Progenitor cell of endocrine pancreas (in vitro differentiated cells): ENCODE measurements at regions not wholly inside any gene's neighbourhood (a gene's known extent, or its start where the extent isn't known, plus 50 kb on each side); places are given as distances from the start of the nearest gene placed in this dataset.
"Not testable (repeated sequence)": the region's sequence is repeated elsewhere in the genome, so short reads cannot be mapped to it uniquely, and the experiment has no call there.

Source experiments
- DNase-seq: peaks from one replicate; pipeline ENCODE4 v3.0.0; 2021; ENCODE audit warnings: low spot score; ENCODE audit not compliant: unreplicated experiment
- H3K27ac Mint-ChIP-seq: 2 replicates; pipeline ENCODE4 v1.8.0; 2021; ENCODE audit warnings: mild to moderate bottlenecking, moderate library complexity, mixed read lengths
- H3K27me3 Mint-ChIP-seq: 2 replicates; pipeline ENCODE4 v1.8.0; 2021; ENCODE audit warnings: mixed read lengths
- H3K36me3 Mint-ChIP-seq: 2 replicates; pipeline ENCODE4 v1.8.0; 2022; ENCODE audit warnings: mixed read lengths; ENCODE audit not compliant: insufficient read depth
- H3K4me1 Mint-ChIP-seq: 2 replicates; pipeline ENCODE4 v1.8.0; 2021; ENCODE audit warnings: low read depth, mixed read lengths
- H3K4me3 Mint-ChIP-seq: 2 replicates; pipeline ENCODE4 v1.8.0; 2021; ENCODE audit warnings: low read depth, mild to moderate bottlenecking, moderate library complexity, mixed read lengths
- H3K9me3 Mint-ChIP-seq: 2 replicates; pipeline ENCODE4 v1.8.0; 2021; ENCODE audit warnings: low read depth, mixed read lengths
- TF ChIP-seq, protein P1 (sequence below): fragments of 200-600 bp; sonication (generic); IDR thresholded peaks from one replicate; pipeline ENCODE4 v1.5.0; 2021; ENCODE audit warnings: antibody characterized with exemption, mild to moderate bottlenecking; ENCODE audit not compliant: unreplicated experiment

DNA sequence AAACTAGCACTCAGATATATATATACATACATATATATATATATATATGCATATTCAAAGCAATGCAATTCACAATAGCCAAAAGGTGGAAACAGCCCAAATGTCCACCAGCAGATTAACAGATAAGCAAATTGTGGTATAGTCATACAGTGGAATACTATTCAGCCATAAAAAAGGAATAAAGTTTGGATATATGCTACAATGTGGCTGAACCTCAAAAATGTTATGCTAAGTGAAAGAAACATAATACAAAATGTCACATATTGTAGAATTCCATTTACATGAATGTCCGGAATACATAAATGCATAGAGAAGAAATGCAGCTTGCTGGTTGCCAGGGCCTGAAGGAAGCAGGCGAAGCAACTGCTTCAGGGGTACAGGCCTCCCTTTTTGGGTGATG lies 143.4 kb downstream of the ATPSCKMT start:
- Mint-ChIP-seq H3K9me3 (no peaks in the 10 kb centered on the region), H3K36me3 (no peaks in the 10 kb centered on the region), H3K4me3 (no peak overlapping the region), H3K27me3 (peaks cover 18% of the 10 kb centered on the region), H3K4me1 (no peaks in the 10 kb centered on the region), H3K27ac (no peak overlapping the region)
- no peak for DNase-seq
- TF ChIP-seq, protein P1, sequence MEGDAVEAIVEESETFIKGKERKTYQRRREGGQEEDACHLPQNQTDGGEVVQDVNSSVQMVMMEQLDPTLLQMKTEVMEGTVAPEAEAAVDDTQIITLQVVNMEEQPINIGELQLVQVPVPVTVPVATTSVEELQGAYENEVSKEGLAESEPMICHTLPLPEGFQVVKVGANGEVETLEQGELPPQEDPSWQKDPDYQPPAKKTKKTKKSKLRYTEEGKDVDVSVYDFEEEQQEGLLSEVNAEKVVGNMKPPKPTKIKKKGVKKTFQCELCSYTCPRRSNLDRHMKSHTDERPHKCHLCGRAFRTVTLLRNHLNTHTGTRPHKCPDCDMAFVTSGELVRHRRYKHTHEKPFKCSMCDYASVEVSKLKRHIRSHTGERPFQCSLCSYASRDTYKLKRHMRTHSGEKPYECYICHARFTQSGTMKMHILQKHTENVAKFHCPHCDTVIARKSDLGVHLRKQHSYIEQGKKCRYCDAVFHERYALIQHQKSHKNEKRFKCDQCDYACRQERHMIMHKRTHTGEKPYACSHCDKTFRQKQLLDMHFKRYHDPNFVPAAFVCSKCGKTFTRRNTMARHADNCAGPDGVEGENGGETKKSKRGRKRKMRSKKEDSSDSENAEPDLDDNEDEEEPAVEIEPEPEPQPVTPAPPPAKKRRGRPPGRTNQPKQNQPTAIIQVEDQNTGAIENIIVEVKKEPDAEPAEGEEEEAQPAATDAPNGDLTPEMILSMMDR, result no peak

GRCh38 chr5:10102706-10103497 lies 146.8 kb downstream of the ATPSCKMT start:
- Mint-ChIP-seq H3K9me3 (peaks cover 13% of the 10 kb centered on the region), H3K27ac (peak overlapping the region; percentile 29), H3K4me3 (no peak overlapping the region), H3K36me3 (no peaks in the 10 kb centered on the region), H3K4me1 (no peaks in the 10 kb centered on the region), H3K27me3 (peaks cover 11% of the 10 kb centered on the region)
- DNase-seq, result no peak
- TF ChIP-seq, protein P1, result no peak

DNA sequence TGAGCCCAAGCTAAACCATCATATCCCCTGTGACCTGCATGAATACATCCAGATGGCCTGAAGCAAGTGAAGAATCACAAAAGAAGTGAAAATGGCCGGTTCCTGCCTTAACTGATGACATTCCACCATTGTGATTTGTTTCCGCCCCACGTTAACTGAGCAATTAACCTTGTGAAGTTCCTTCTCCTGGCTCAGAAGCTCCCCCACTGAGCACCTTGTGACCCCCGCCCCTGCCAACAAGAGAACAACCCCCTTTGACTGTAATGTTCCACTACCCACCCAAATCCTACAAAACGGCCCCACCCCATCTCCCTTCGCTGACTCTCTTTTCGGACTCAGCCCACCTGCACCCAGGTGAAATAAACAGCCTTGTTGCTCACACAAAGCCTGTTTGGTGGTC lies 147.5 kb downstream of the ATPSCKMT start:
- DNase-seq, H3K36me3 Mint-ChIP-seq, H3K4me3 Mint-ChIP-seq, H3K27me3 Mint-ChIP-seq, H3K4me1 Mint-ChIP-seq, H3K27ac Mint-ChIP-seq: not testable (repeated sequence)
- H3K9me3 Mint-ChIP-seq, result peaks cover 13% of the 10 kb centered on the region

DNA sequence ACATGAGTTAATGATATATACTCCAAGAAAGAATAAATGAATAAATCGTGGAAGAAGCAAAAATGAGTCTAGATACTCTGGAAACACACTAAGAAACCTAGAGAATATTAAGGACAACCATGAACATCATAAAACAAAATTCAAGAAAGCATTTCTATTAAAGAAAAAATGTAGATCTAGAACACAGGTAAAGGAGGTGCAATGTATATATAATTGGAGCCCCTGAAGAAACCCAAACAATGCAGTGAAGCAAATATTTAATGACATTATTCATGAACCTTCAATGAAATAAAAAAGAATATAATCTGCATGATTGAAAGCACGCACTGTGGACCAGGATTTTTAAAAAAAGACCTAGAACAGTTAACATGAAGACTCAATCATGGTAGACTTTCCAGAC lies 150.1 kb downstream of the ATPSCKMT start:
- Mint-ChIP-seq H3K9me3 (peaks cover 31% of the 10 kb centered on the region), H3K27ac (no peak overlapping the region), H3K27me3 (no peaks in the 10 kb centered on the region), H3K36me3 (no peaks in the 10 kb centered on the region), H3K4me1 (no peaks in the 10 kb centered on the region), H3K4me3 (no peak overlapping the region)
- TF ChIP-seq, protein P1, result no peak
- DNase-seq, result no peak

DNA sequence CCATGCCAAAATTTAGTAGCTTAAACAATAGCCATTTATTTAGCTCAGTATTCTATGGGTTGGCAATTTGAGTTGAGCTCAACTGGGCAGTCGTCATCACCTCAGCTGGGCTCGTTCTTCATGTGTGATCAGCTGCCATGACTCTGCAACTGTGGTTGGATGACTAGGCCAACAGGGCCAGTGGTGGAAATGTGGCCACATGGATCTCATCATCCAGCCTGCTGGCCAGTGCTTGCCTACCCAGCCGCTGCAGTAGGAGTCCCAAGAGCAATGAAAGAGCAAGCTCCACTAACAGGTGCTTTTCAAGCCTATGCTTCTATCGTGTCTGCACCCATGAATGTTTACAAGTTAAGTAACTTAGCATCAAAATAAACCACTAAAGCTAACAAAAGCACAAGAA lies 158.0 kb downstream of the ATPSCKMT start:
- no peaks in the 10 kb centered on the region for H3K27me3 Mint-ChIP-seq
- no peak for DNase-seq
- TF ChIP-seq, protein P1, result no peak
- no peaks in the 10 kb centered on the region for H3K4me1 Mint-ChIP-seq
- H3K4me3 Mint-ChIP-seq, result no peak overlapping the region
- peaks cover 1% of the 10 kb centered on the region for H3K36me3 Mint-ChIP-seq
- H3K9me3 Mint-ChIP-seq, result peaks cover 34% of the 10 kb centered on the region
- H3K27ac Mint-ChIP-seq, result no peak overlapping the region

DNA sequence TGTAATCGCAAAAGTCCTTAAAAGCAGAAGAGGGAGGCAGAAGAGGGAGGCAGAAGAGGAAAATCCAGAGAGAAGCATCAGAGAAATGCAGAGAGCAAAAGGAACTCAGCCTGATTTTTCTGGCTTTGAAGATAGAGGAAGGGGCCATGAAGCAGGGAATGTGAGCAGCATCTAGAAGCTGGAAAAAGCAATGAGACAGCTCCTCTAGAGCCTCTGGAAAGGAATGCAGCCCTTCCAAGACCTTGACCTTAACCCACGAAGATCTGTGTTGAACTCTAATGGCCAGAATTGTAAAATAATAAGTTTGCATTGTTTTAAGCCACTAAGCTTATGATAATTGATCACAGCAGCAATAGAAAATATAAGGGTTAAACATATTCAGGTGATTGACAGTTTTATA lies 159.6 kb downstream of the ATPSCKMT start:
- H3K4me1 Mint-ChIP-seq, result no peaks in the 10 kb centered on the region
- H3K9me3 Mint-ChIP-seq, result peaks cover 22% of the 10 kb centered on the region
- H3K27me3 Mint-ChIP-seq, result no peaks in the 10 kb centered on the region
- H3K4me3 Mint-ChIP-seq, result no peak overlapping the region
- TF ChIP-seq, protein P1, result no peak
- no peak overlapping the region for H3K27ac Mint-ChIP-seq
- peaks cover 1% of the 10 kb centered on the region for H3K36me3 Mint-ChIP-seq
- DNase-seq, result no peak
